DND-41 (cell line): ENCODE measurements at regions not wholly inside any gene's neighbourhood (a gene's known extent, or its start where the extent isn't known, plus 50 kb on each side); places are given as distances from the start of the nearest gene placed in this dataset.
"Not testable (repeated sequence)": the region's sequence is repeated elsewhere in the genome, so short reads cannot be mapped to it uniquely, and the experiment has no call there.

ENCODE experiments used
- ATAC-seq: fragments of 200-7000 bp; cut with Tn5 transposase; 3 replicates; pipeline ENCODE4 v1.9.1; 2021; ENCODE audit warnings: low read depth; ENCODE audit not compliant: insufficient read depth
- DNase-seq: peaks from one replicate; pipeline ENCODE4 v3.0.0-alpha.2; 2020
- H2AFZ ChIP-seq: 2 replicates; pipeline ENCODE4 v1.6.0; 2012; ENCODE audit warnings: low read depth, low read length
- H3K27ac ChIP-seq: 2 replicates; pipeline ENCODE4 v1.5.1; 2012; ENCODE audit warnings: low read length, inconsistent platforms
- H3K27me3 ChIP-seq: fragments of 200-600 bp; sonication (generic); 2 replicates; pipeline ENCODE4 v1.6.0; 2012; ENCODE audit warnings: low read length, mild to moderate bottlenecking, inconsistent platforms; ENCODE audit not compliant: insufficient read depth, poor library complexity
- H3K36me3 ChIP-seq: 2 replicates; pipeline ENCODE4 v1.5.1; 2012; ENCODE audit warnings: low read length, inconsistent platforms; ENCODE audit not compliant: insufficient read depth
- H3K4me1 ChIP-seq: 2 replicates; pipeline ENCODE4 v1.5.1; 2012; ENCODE audit warnings: mild to moderate bottlenecking, low read length; ENCODE audit not compliant: insufficient read depth
- H3K4me2 ChIP-seq: 2 replicates; pipeline ENCODE4 v1.6.0; 2012; ENCODE audit warnings: mild to moderate bottlenecking, moderate library complexity, low read length, inconsistent platforms; ENCODE audit not compliant: insufficient read depth
- H3K4me3 ChIP-seq, 2 experiments: fragments of 200-600 bp in 1 of 2; shearing (Covaris generic) in 1 of 2; 2 replicates each; pipeline ENCODE4 v1.5.1; 2012 to 2016; ENCODE audit warnings: inconsistent platforms in 2 of 2, low read length in 2 of 2, mild to moderate bottlenecking in 2 of 2, low read depth in 1 of 2, moderate library complexity in 1 of 2
- H3K79me2 ChIP-seq: 2 replicates; pipeline ENCODE4 v1.6.0; 2012; ENCODE audit warnings: low read length, inconsistent platforms; ENCODE audit not compliant: insufficient read depth
- H3K9ac ChIP-seq: 2 replicates; pipeline ENCODE4 v1.6.0; 2012; ENCODE audit warnings: low read depth, mild to moderate bottlenecking, inconsistent platforms, low read length, moderate library complexity
- H3K9me3 ChIP-seq: 2 replicates; pipeline ENCODE4 v1.5.1; 2012; ENCODE audit warnings: low read length, moderate library complexity, mild to moderate bottlenecking, inconsistent platforms; ENCODE audit not compliant: insufficient read depth, severe bottlenecking
- H4K20me1 ChIP-seq: 2 replicates; pipeline ENCODE4 v1.6.0; 2012; ENCODE audit warnings: low read length; ENCODE audit not compliant: insufficient read depth
- EZH2 ChIP-seq: IDR thresholded peaks from 3 replicates; pipeline ENCODE4 v1.6.1; 2012; ENCODE audit warnings: borderline replicate concordance, low read depth, mild to moderate bottlenecking, moderate library complexity, low read length, inconsistent platforms; ENCODE audit not compliant: severe bottlenecking
- TF ChIP-seq, protein P1 (sequence below): IDR thresholded peaks from 2 replicates; pipeline ENCODE4 v1.5.1; 2012; ENCODE audit warnings: borderline replicate concordance, low read length, moderate library complexity, mild to moderate bottlenecking; ENCODE audit not compliant: poor library complexity, severe bottlenecking; ENCODE audit errors: extremely low read depth

DNA sequence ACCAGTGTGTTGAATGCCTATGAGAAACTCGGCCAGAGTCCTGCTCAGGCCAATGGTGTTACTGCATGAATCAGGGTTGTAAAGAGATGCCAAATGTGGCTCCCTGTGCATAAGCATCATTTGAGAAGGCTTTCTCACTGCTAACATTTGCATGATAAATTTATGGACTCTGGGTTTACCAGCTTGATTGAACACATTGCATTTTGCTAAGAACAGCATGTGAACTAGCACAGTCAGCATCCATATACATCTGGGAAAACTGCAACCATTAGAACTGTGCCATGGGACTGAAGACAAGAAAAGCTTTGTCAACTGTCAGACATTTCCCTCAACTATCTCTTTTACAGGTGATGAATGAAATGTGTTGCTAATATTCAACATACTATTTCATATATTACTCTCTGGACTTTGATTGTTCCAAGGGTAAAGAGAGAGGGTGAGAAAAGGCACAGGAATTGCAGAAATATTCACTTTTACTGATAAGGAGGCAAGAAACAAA, 1427.4 kb upstream of the ADGRL3 start:
- Histone ChIP-seq H3K9me3 (no peaks in the 10 kb centered on the region), H3K27ac (no peak overlapping the region), H3K4me2 (no peak overlapping the region), H4K20me1 (no peaks in the 10 kb centered on the region), H2AFZ (no peak overlapping the region), H3K4me1 (no peaks in the 10 kb centered on the region), H3K27me3 (no peaks in the 10 kb centered on the region), H3K36me3 (no peaks in the 10 kb centered on the region), H3K4me3 (no peak overlapping the region), H3K9ac (no peak overlapping the region), H3K79me2 (no peaks in the 10 kb centered on the region)
- TF ChIP-seq EZH2: no peak
- TF ChIP-seq, protein P1, sequence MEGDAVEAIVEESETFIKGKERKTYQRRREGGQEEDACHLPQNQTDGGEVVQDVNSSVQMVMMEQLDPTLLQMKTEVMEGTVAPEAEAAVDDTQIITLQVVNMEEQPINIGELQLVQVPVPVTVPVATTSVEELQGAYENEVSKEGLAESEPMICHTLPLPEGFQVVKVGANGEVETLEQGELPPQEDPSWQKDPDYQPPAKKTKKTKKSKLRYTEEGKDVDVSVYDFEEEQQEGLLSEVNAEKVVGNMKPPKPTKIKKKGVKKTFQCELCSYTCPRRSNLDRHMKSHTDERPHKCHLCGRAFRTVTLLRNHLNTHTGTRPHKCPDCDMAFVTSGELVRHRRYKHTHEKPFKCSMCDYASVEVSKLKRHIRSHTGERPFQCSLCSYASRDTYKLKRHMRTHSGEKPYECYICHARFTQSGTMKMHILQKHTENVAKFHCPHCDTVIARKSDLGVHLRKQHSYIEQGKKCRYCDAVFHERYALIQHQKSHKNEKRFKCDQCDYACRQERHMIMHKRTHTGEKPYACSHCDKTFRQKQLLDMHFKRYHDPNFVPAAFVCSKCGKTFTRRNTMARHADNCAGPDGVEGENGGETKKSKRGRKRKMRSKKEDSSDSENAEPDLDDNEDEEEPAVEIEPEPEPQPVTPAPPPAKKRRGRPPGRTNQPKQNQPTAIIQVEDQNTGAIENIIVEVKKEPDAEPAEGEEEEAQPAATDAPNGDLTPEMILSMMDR: no peak
- ATAC-seq (no peak), DNase-seq (no peak)

DNA sequence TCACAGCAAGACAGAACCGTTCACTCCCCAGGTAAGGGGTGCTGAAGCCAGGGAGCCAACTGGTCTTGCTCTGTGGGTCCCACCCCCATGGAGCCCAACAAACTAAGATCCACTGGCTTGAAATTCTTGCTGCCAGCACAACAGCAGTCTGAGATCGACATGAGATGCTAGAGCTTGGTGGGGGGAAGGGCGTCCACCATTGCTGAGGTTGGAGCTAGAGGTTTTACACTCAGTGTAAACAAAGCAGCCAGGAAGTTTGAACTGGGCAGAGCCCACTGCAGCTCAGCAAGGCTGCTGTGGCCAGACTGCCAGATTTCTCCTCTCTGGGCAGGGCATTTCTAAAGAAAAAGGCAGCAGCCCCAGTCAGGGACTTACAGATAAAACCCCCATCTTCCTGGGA, 1419.9 kb upstream of the ADGRL3 start:
- H3K9me3 ChIP-seq, DNase-seq, H3K4me3 ChIP-seq, ATAC-seq, H3K27me3 ChIP-seq, H3K4me2 ChIP-seq, H3K36me3 ChIP-seq, H3K4me1 ChIP-seq, H3K27ac ChIP-seq, H2AFZ ChIP-seq, H3K9ac ChIP-seq, H3K79me2 ChIP-seq, H4K20me1 ChIP-seq: not testable (repeated sequence)

DNA sequence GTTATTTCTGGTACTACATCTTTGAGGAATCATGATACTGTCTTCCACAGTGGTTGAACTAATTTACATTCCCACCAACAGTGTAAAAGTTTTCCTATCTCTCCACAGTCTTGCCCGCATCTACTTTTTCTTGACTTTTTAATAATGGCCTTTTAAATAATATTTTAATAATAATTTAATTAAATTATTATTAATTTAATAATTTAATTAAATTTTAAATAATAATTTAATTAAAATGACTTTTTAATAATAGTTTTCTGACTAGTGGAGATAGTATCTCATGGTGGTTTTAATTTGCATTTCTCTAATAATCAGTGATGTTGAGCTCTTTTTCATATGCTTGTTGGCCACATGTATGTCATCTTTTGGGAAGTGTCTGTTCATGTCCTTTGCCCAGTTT, 1395.0 kb upstream of the ADGRL3 start:
- H3K9ac ChIP-seq: no peak overlapping the region
- DNase-seq (no peak), ATAC-seq (no peak)
- H4K20me1 ChIP-seq: no peaks in the 10 kb centered on the region
- no peak overlapping the region for H3K4me3 ChIP-seq
- H3K27me3 ChIP-seq: no peaks in the 10 kb centered on the region
- no peak overlapping the region for H2AFZ ChIP-seq
- no peaks in the 10 kb centered on the region for H3K4me1 ChIP-seq
- H3K36me3 ChIP-seq: no peaks in the 10 kb centered on the region
- TF ChIP-seq, protein P1: no peak
- no peak for TF ChIP-seq EZH2
- H3K79me2 ChIP-seq: no peaks in the 10 kb centered on the region
- no peak overlapping the region for H3K4me2 ChIP-seq
- no peaks in the 10 kb centered on the region for H3K9me3 ChIP-seq
- no peak overlapping the region for H3K27ac ChIP-seq

DNA sequence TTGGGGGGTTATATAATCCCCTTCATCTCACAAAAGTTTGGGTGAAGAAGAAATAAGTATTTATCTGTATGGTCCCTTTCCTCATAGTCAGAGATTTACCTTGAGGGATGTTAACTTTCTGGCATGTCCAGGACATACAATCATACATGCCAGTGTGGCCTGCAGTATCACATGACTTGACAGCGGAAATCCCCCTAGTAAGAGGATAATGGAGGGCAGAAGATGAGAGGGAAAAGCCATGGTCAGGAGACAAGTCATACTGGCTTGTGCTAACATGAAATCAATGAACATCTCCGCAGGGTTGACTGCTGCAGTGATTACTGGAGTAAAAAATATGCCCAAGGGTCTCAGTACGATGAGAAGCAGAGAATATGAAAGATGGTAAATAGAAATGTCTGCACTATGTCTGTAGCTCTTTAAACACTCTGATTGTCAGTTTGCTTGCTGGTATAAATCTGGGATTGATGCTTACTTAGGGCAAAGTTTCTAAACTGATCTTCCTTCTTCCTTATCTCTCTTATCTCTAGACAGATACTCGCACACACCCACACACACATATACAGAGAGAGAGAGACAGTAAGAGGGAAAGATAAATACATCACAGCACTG, 1385.6 kb upstream of the ADGRL3 start:
- H3K36me3 ChIP-seq: no peaks in the 10 kb centered on the region
- H2AFZ ChIP-seq: no peak overlapping the region
- peaks cover 13% of the 10 kb centered on the region; the same call in 1 of the 2 replicates for H3K4me1 ChIP-seq

More for the DNA sequence above, 1385.6 kb upstream of the ADGRL3 start:
- H3K9me3 ChIP-seq: no peaks in the 10 kb centered on the region
- TF ChIP-seq EZH2: no peak
- TF ChIP-seq, protein P1: no peak
- no peak overlapping the region for H3K27ac ChIP-seq
- no peak overlapping the region for H3K4me3 ChIP-seq
- H3K4me2 ChIP-seq: no peak overlapping the region
- H4K20me1 ChIP-seq: no peaks in the 10 kb centered on the region
- H3K27me3 ChIP-seq: no peaks in the 10 kb centered on the region
- H3K9ac ChIP-seq: no peak overlapping the region
- ATAC-seq (no peak), DNase-seq (no peak)
- no peaks in the 10 kb centered on the region for H3K79me2 ChIP-seq
